ENCODE measurements at regions not wholly inside any gene's neighbourhood (a gene's known extent, or its start where the extent isn't known, plus 50 kb on each side); places are given as distances from the start of the nearest gene placed in this dataset.
"Not testable (repeated sequence)": the region's sequence is repeated elsewhere in the genome, so short reads cannot be mapped to it uniquely, and the experiment has no call there.

- DNase-seq: no peak
These were observed 617.0 kb downstream of the MID1IP1 start for GRCh38 chrX:39418254-39418704.

- DNase-seq: no peak
These were observed 617.7 kb downstream of the MID1IP1 start for GRCh38 chrX:39418731-39419638.

- DNase-seq: no peak
These were observed 619.7 kb downstream of the MID1IP1 start for GRCh38 chrX:39421006-39421405.

- no peak for DNase-seq
These were observed 624.0 kb downstream of the MID1IP1 start for GRCh38 chrX:39425124-39425806.

- DNase-seq: no peak
These were observed 624.8 kb downstream of the MID1IP1 start for GRCh38 chrX:39426101-39426500.

- DNase-seq: no peak
These were observed 626.2 kb downstream of the MID1IP1 start for GRCh38 chrX:39427492-39427891.

- DNase-seq: no peak
These were observed 626.6 kb downstream of the MID1IP1 start for GRCh38 chrX:39427906-39428305.

GRCh38 chrX:39430551-39430950, 629.3 kb downstream of the MID1IP1 start:
- no peak for DNase-seq

GRCh38 chrX:39431893-39432292, 630.6 kb downstream of the MID1IP1 start:
- no peak for DNase-seq

- DNase-seq: not testable (repeated sequence)
These were observed 633.4 kb downstream of the MID1IP1 start for GRCh38 chrX:39434671-39435070.

GRCh38 chrX:39436538-39436937, 635.3 kb downstream of the MID1IP1 start:
- not testable (repeated sequence) for DNase-seq

- DNase-seq: no peak
These were observed 636.6 kb downstream of the MID1IP1 start for GRCh38 chrX:39437670-39438441.

- no peak for DNase-seq
These were observed 637.6 kb downstream of the MID1IP1 start for GRCh38 chrX:39438603-39439602.

- DNase-seq: no peak
These were observed 638.9 kb downstream of the MID1IP1 start for GRCh38 chrX:39439906-39440798.

GRCh38 chrX:39440799-39441284, 639.6 kb downstream of the MID1IP1 start:
- no peak for DNase-seq

GRCh38 chrX:39442332-39442731, 641.1 kb downstream of the MID1IP1 start:
- no peak for DNase-seq

- DNase-seq: no peak
These were observed 642.0 kb downstream of the MID1IP1 start for GRCh38 chrX:39443240-39443639.

GRCh38 chrX:39445336-39445735, 644.1 kb downstream of the MID1IP1 start:
- DNase-seq: peak; percentile 9

- no peak for DNase-seq
These were observed 648.1 kb downstream of the MID1IP1 start for GRCh38 chrX:39449352-39449751.

- DNase-seq: no peak
These were observed 647.4 kb downstream of the BCOR start for GRCh38 chrX:39450234-39450977.

Data from NCI-H345 (cell line).